ENCODE measurements at regions not wholly inside any gene's neighbourhood (a gene's known extent, or its start where the extent isn't known, plus 50 kb on each side); places are given as distances from the start of the nearest gene placed in this dataset.

- Histone ChIP-seq H3K27me3 (ENCODE audit: control insufficient read depth, insufficient read depth, low read length) (no peaks in the 10 kb centered on the region), H3K9ac (ENCODE audit: low read length) (no peak overlapping the region)
Measured at GRCh38 chr7:19988860-19989259, 215.4 kb upstream of the TMEM196 start.

GRCh38 chr7:19984231-19984632 is 210.8 kb upstream of the TMEM196 start:
- no peak overlapping the region for H3K27ac ChIP-seq (ENCODE audit: low read depth, low read length)
- H3K27me3 ChIP-seq (ENCODE audit: control insufficient read depth, insufficient read depth, low read length), result no peaks in the 10 kb centered on the region
- peaks cover 4% of the 10 kb centered on the region; the same call in 1 of the 2 replicates for H3K4me1 ChIP-seq (ENCODE audit: control insufficient read depth, insufficient read depth, low read length)
- H3K9ac ChIP-seq (ENCODE audit: low read length), result no peak overlapping the region
- H3K9me3 ChIP-seq (ENCODE audit: control insufficient read depth, insufficient read depth, low read depth, low read length), result peaks cover 15% of the 10 kb centered on the region; the same call in 1 of the 2 replicates
- H3K4me3 ChIP-seq (ENCODE audit: low read depth, low read length), result no peak overlapping the region
- H3K36me3 ChIP-seq (ENCODE audit: control insufficient read depth, insufficient read depth, low read length), result peaks cover 28% of the 10 kb centered on the region; the same call in 1 of the 2 replicates

More at GRCh38 chr7:19988860-19989259, 215.4 kb upstream of the TMEM196 start:
- no peak overlapping the region for H3K4me3 ChIP-seq (ENCODE audit: low read depth, low read length)
- H3K9me3 ChIP-seq (ENCODE audit: control insufficient read depth, insufficient read depth, low read depth, low read length), result peaks cover 2% of the 10 kb centered on the region; the same call in 1 of the 2 replicates
- no peak overlapping the region for H3K27ac ChIP-seq (ENCODE audit: low read depth, low read length)
- peaks cover 26% of the 10 kb centered on the region; the same call in 1 of the 2 replicates for H3K36me3 ChIP-seq (ENCODE audit: control insufficient read depth, insufficient read depth, low read length)
- H3K4me1 ChIP-seq (ENCODE audit: control insufficient read depth, insufficient read depth, low read length), result peaks cover 4% of the 10 kb centered on the region; the same call in 1 of the 2 replicates

DNA sequence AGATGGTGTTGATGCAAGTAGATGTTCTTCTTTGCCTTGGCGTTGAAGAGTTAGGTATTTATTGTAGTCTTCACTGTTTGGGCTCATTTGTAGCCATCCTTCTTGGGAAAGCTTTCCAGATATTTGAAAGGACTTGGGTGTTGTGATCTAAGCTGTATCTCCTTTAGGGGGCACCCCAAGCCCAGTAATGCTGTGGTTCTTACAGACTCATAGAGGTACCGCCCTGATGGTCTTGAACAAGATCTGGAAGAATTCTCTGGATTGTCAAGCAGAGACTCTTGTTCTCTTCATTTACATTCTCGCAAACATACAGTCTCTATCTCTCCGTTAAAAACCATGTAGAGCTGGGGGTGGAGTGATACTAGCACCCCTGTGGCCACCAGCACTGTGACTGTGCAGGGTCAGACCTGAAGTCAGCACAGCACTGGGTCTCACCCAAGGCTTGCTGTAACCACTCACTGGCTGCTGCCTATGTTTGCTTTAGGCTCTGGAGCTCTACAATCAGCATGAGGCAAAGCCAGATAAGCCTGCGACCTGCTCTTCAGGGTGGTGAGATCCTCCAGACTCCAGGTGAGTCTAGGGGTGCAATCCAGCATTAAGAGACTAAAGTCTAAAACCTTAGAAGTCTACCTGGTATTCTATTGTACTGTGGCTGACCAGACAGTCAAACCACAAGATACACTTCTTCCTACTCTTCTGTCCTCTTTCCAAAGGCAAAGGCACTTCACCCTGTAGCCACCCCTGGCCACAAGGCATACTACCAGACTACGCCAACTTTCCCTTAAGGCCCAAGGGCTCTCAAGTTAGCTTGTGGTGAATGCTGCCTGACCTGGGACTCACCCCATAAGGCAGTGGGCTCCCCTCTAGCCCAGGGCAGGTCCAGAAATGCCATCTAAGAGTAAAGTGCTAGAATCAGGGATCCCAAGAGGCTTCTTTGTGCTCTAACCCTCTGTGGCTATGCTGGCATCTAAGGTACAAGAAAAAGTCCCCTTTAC is 209.7 kb upstream of the TMEM196 start:
- H3K27ac ChIP-seq (ENCODE audit: low read depth, low read length), result no peak overlapping the region
- H3K9me3 ChIP-seq (ENCODE audit: control insufficient read depth, insufficient read depth, low read depth, low read length), result peaks cover 15% of the 10 kb centered on the region; the same call in 1 of the 2 replicates
- H3K36me3 ChIP-seq (ENCODE audit: control insufficient read depth, insufficient read depth, low read length), result peaks cover 24% of the 10 kb centered on the region; the same call in 1 of the 2 replicates
- H3K4me3 ChIP-seq (ENCODE audit: low read depth, low read length), result no peak overlapping the region
- no peak overlapping the region for H3K9ac ChIP-seq (ENCODE audit: low read length)
- peaks cover 4% of the 10 kb centered on the region; the same call in 1 of the 2 replicates for H3K4me1 ChIP-seq (ENCODE audit: control insufficient read depth, insufficient read depth, low read length)
- no peaks in the 10 kb centered on the region for H3K27me3 ChIP-seq (ENCODE audit: control insufficient read depth, insufficient read depth, low read length)

DNA sequence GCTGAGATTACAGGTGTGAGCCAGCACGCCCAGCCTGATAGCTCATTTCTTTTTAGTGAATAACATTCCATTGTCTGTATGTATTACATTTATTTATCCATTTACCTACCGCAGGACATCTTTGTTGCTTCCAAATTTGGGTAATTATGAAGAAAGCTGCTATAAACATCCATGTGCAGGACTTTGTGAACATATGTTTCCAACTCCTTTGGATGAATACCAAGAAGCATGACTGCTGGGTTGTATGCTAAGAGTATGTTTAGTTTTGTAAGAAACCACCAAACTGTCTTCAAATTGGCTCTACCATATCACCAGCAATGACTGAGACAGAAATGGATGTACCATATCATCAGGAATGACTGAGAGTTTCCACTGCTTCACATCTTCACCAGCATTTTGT is 200.2 kb upstream of the TMEM196 start:
- no peaks in the 10 kb centered on the region for H3K27me3 ChIP-seq (ENCODE audit: control insufficient read depth, insufficient read depth, low read length)
- no peaks in the 10 kb centered on the region; the same call in 1 of the 2 replicates for H3K9me3 ChIP-seq (ENCODE audit: control insufficient read depth, insufficient read depth, low read depth, low read length)
- no peak overlapping the region for H3K27ac ChIP-seq (ENCODE audit: low read depth, low read length)
- H3K36me3 ChIP-seq (ENCODE audit: control insufficient read depth, insufficient read depth, low read length), result peaks cover 1% of the 10 kb centered on the region; the same call in 1 of the 2 replicates
- H3K4me3 ChIP-seq (ENCODE audit: low read depth, low read length), result no peak overlapping the region
- no peak overlapping the region for H3K9ac ChIP-seq (ENCODE audit: low read length)
- no peaks in the 10 kb centered on the region for H3K4me1 ChIP-seq (ENCODE audit: control insufficient read depth, insufficient read depth, low read length)

DNA sequence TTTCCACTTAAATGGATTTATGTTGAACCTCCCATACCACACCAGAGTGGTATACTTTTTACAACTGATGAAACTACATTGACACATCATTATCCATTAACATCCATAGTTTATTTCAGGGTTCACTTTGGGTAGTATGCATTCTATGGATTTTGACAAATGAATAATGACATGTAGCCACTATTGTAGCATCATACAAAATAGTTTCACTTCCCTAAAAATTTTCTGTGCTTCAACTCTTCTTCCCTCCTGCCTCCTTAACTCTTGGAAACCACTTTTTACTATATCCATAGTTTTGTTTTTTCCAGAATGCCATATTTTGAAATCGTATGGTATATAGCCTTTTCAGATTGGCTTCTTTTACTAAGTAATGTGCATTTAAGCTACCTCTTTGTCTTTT is 199.5 kb upstream of the TMEM196 start:
- Histone ChIP-seq H3K4me3 (ENCODE audit: low read depth, low read length) (no peak overlapping the region), H3K4me1 (ENCODE audit: control insufficient read depth, insufficient read depth, low read length) (no peaks in the 10 kb centered on the region), H3K36me3 (ENCODE audit: control insufficient read depth, insufficient read depth, low read length) (peaks cover 8% of the 10 kb centered on the region), H3K9ac (ENCODE audit: low read length) (no peak overlapping the region), H3K9me3 (ENCODE audit: control insufficient read depth, insufficient read depth, low read depth, low read length) (no peaks in the 10 kb centered on the region), H3K27me3 (ENCODE audit: control insufficient read depth, insufficient read depth, low read length) (no peaks in the 10 kb centered on the region), H3K27ac (ENCODE audit: low read depth, low read length) (no peak overlapping the region)

DNA sequence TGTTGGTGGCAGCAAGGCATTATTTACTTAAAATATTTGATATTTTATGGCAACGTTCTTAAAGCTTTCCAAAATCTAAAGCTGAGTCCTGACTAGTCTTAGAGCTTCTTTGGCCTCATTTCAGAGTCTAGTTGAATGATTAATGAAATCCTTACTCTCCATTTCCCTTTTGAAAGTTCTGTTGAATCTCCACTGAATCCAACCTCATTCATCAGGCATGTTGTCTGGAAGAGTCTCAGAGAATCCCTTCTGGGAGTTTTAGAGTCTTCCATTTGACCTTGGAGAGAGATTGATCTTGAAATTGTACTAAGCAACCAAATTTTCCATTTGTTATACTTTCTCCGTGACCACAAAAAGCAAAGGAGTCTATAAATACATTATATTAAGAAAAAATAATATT is 198.5 kb upstream of the TMEM196 start:
- H3K9me3 ChIP-seq (ENCODE audit: control insufficient read depth, insufficient read depth, low read depth, low read length), result no peaks in the 10 kb centered on the region
- H3K27me3 ChIP-seq (ENCODE audit: control insufficient read depth, insufficient read depth, low read length), result no peaks in the 10 kb centered on the region
- H3K4me3 ChIP-seq (ENCODE audit: low read depth, low read length), result no peak overlapping the region
- no peaks in the 10 kb centered on the region for H3K4me1 ChIP-seq (ENCODE audit: control insufficient read depth, insufficient read depth, low read length)
- H3K36me3 ChIP-seq (ENCODE audit: control insufficient read depth, insufficient read depth, low read length), result peaks cover 17% of the 10 kb centered on the region
- H3K27ac ChIP-seq (ENCODE audit: low read depth, low read length), result no peak overlapping the region
- H3K9ac ChIP-seq (ENCODE audit: low read length), result no peak overlapping the region

GRCh38 chr7:19970514-19970913 is 197.1 kb upstream of the TMEM196 start:
- Histone ChIP-seq H3K36me3 (ENCODE audit: control insufficient read depth, insufficient read depth, low read length) (peaks cover 26% of the 10 kb centered on the region), H3K27ac (ENCODE audit: low read depth, low read length) (no peak overlapping the region), H3K9me3 (ENCODE audit: control insufficient read depth, insufficient read depth, low read depth, low read length) (no peaks in the 10 kb centered on the region)

DNA sequence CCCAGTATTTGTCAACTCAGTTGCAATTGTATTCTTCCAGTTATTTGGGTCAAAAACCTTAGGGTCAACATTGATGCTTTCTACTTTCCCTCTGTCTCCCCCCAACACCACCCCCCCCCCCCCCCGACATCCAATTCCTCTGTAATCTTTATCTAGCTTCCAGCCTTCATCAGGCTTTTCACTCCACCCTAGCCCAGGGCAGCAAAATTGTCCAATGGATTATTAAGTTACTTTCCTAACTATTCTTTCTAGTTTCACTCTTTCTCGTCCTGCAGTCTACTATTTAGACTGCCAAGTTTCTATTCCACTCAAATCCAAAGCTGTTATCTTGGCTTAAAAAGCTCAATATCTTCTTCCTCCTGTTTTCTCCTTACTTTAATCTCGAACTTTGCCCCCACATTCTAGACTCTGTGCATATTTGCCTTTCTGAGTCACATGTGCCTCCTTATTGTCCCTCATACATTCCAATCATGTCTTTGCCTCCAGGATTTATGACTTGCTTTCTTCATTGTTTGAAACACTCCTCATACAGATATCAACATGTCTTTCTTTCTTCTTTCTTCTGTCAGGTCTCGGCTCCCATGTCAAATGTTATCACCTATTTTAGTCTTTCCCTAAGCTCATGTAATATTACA is 196.6 kb upstream of the TMEM196 start:
- H3K36me3 ChIP-seq (ENCODE audit: control insufficient read depth, insufficient read depth, low read length), result peaks cover 26% of the 10 kb centered on the region
- H3K27ac ChIP-seq (ENCODE audit: low read depth, low read length), result no peak overlapping the region
- no peaks in the 10 kb centered on the region for H3K4me1 ChIP-seq (ENCODE audit: control insufficient read depth, insufficient read depth, low read length)
- no peak overlapping the region for H3K4me3 ChIP-seq (ENCODE audit: low read depth, low read length)
- no peaks in the 10 kb centered on the region for H3K27me3 ChIP-seq (ENCODE audit: control insufficient read depth, insufficient read depth, low read length)
- H3K9ac ChIP-seq (ENCODE audit: low read length), result no peak overlapping the region
- H3K9me3 ChIP-seq (ENCODE audit: control insufficient read depth, insufficient read depth, low read depth, low read length), result no peaks in the 10 kb centered on the region

More at GRCh38 chr7:19970514-19970913, 197.1 kb upstream of the TMEM196 start:
- Histone ChIP-seq H3K4me3 (ENCODE audit: low read depth, low read length) (no peak overlapping the region), H3K4me1 (ENCODE audit: control insufficient read depth, insufficient read depth, low read length) (no peaks in the 10 kb centered on the region), H3K27me3 (ENCODE audit: control insufficient read depth, insufficient read depth, low read length) (no peaks in the 10 kb centered on the region), H3K9ac (ENCODE audit: low read length) (no peak overlapping the region)

DNA sequence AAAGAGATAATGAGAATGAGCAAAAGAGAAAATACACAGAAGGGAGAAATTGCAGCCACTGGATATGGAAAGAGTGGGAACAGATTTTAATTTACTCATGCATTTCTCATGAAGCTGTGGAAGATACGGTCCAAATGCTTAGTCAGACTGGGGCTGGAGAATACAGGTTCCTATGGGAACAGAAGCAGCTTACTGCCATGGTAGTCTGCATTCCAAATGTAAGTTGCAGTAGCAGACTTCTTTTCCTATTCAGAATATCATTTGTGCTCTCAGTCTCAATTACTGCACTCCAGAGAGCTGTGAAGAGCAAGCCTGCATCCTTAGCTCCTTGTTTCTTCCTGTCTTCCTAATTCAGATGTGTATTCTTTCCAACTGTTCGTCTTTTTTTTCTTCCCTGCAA is 190.8 kb upstream of the TMEM196 start:
- no peaks in the 10 kb centered on the region for H3K27me3 ChIP-seq (ENCODE audit: control insufficient read depth, insufficient read depth, low read length)
- no peak overlapping the region for H3K4me3 ChIP-seq (ENCODE audit: low read depth, low read length)
- no peaks in the 10 kb centered on the region for H3K9me3 ChIP-seq (ENCODE audit: control insufficient read depth, insufficient read depth, low read depth, low read length)
- peaks cover 74% of the 10 kb centered on the region for H3K36me3 ChIP-seq (ENCODE audit: control insufficient read depth, insufficient read depth, low read length)
- no peak overlapping the region for H3K27ac ChIP-seq (ENCODE audit: low read depth, low read length)
- no peaks in the 10 kb centered on the region for H3K4me1 ChIP-seq (ENCODE audit: control insufficient read depth, insufficient read depth, low read length)
- H3K9ac ChIP-seq (ENCODE audit: low read length), result no peak overlapping the region

GRCh38 chr7:19963695-19964094 is 190.3 kb upstream of the TMEM196 start:
- H3K27ac ChIP-seq (ENCODE audit: low read depth, low read length), result no peak overlapping the region
- H3K36me3 ChIP-seq (ENCODE audit: control insufficient read depth, insufficient read depth, low read length), result peaks cover 78% of the 10 kb centered on the region

More at GRCh38 chr7:19963695-19964094, 190.3 kb upstream of the TMEM196 start:
- Histone ChIP-seq H3K4me3 (ENCODE audit: low read depth, low read length) (no peak overlapping the region), H3K4me1 (ENCODE audit: control insufficient read depth, insufficient read depth, low read length) (no peaks in the 10 kb centered on the region), H3K27me3 (ENCODE audit: control insufficient read depth, insufficient read depth, low read length) (no peaks in the 10 kb centered on the region), H3K9me3 (ENCODE audit: control insufficient read depth, insufficient read depth, low read depth, low read length) (no peaks in the 10 kb centered on the region), H3K9ac (ENCODE audit: low read length) (no peak overlapping the region)

Data from HUES6 (cell line).